ENCODE measurements at regions not wholly inside any gene's neighbourhood (a gene's known extent, or its start where the extent isn't known, plus 50 kb on each side); places are given as distances from the start of the nearest gene placed in this dataset.
"Not testable (repeated sequence)": the region's sequence is repeated elsewhere in the genome, so short reads cannot be mapped to it uniquely, and the experiment has no call there.

- DNase-seq (ENCODE audit: low read depth): no peak
Measured at GRCh38 chr13:26888632-26889031, 128.0 kb upstream of the GPR12 start.

GRCh38 chr13:26887594-26887993 is 127.0 kb upstream of the GPR12 start:
- no peak for DNase-seq (ENCODE audit: low read depth)

- DNase-seq (ENCODE audit: low read depth): no peak
Measured at GRCh38 chr13:26883613-26884257, 123.1 kb upstream of the GPR12 start.

GRCh38 chr13:26882731-26883130 is 122.1 kb upstream of the GPR12 start:
- no peak for DNase-seq (ENCODE audit: low read depth)

- no peak for DNase-seq (ENCODE audit: low read depth)
Measured at GRCh38 chr13:26881154-26881553, 120.6 kb upstream of the GPR12 start.

- DNase-seq (ENCODE audit: low read depth): no peak
Measured at GRCh38 chr13:26880735-26881134, 120.1 kb upstream of the GPR12 start.

GRCh38 chr13:26878438-26878837 is 117.9 kb upstream of the GPR12 start:
- no peak for DNase-seq (ENCODE audit: low read depth)

- DNase-seq (ENCODE audit: low read depth): no peak
Measured at GRCh38 chr13:26873386-26873698, 112.8 kb upstream of the GPR12 start.

GRCh38 chr13:26872525-26873385 is 112.2 kb upstream of the GPR12 start:
- no peak for DNase-seq (ENCODE audit: low read depth)

GRCh38 chr13:26867451-26868091 is 107.0 kb upstream of the GPR12 start:
- DNase-seq (ENCODE audit: low read depth): no peak

GRCh38 chr13:26864576-26864975 is 104.0 kb upstream of the GPR12 start:
- no peak for DNase-seq (ENCODE audit: low read depth)

GRCh38 chr13:26861941-26862340 is 101.4 kb upstream of the GPR12 start:
- DNase-seq (ENCODE audit: low read depth): no peak

GRCh38 chr13:26855921-26856320 is 95.3 kb upstream of the GPR12 start:
- no peak for DNase-seq (ENCODE audit: low read depth)

GRCh38 chr13:26855071-26855470 is 94.5 kb upstream of the GPR12 start:
- DNase-seq (ENCODE audit: low read depth): no peak

- no peak for DNase-seq (ENCODE audit: low read depth)
Measured at GRCh38 chr13:26853323-26853722, 92.7 kb upstream of the GPR12 start.

- no peak for DNase-seq (ENCODE audit: low read depth)
Measured at GRCh38 chr13:26847281-26847680, 86.7 kb upstream of the GPR12 start.

GRCh38 chr13:26845063-26845462 is 84.5 kb upstream of the GPR12 start:
- DNase-seq (ENCODE audit: low read depth): not testable (repeated sequence)

GRCh38 chr13:26839682-26840081 is 79.1 kb upstream of the GPR12 start:
- no peak for DNase-seq (ENCODE audit: low read depth)

GRCh38 chr13:26838821-26839220 is 78.2 kb upstream of the GPR12 start:
- no peak for DNase-seq (ENCODE audit: low read depth)

- DNase-seq (ENCODE audit: low read depth): no peak
Measured at GRCh38 chr13:26837997-26838396, 77.4 kb upstream of the GPR12 start.

- DNase-seq (ENCODE audit: low read depth): no peak
Measured at GRCh38 chr13:26837102-26837501, 76.5 kb upstream of the GPR12 start.

GRCh38 chr13:26836626-26837025 is 76.0 kb upstream of the GPR12 start:
- no peak for DNase-seq (ENCODE audit: low read depth)

GRCh38 chr13:26834646-26835045 is 74.1 kb upstream of the GPR12 start:
- no peak for DNase-seq (ENCODE audit: low read depth)

Data from T-helper 22 cell (primary cell).